Panc1 (cell line): ENCODE measurements at regions not wholly inside any gene's neighbourhood (a gene's known extent, or its start where the extent isn't known, plus 50 kb on each side); places are given as distances from the start of the nearest gene placed in this dataset.

Experiments used
- ATAC-seq: fragments of 200-7000 bp; cut with Tn5 transposase; 2 replicates; pipeline ENCODE4 v1.9.1; 2020; ENCODE audit warnings: mild to moderate bottlenecking, moderate library complexity
- BruUV-seq: library from RNA; stranded (reverse); fragments of 400-500 nt; replicated peaks from 2 replicates; lab custom pipeline; 2021; lab: Mats Ljungman, UMichigan
- CTCF ChIA-PET: fragments of 300-600 bp; sonication (Branson Sonifier 250); formaldehyde crosslinking; loops from one replicate; lab custom pipeline; 2022; ENCODE audit warnings: antibody characterized with exemption; lab: Charles Lee
- POLR2A ChIA-PET: fragments of 300-600 bp; sonication (Branson Sonifier 250); formaldehyde crosslinking; loops from one replicate; lab custom pipeline; 2022; ENCODE audit warnings: antibody characterized with exemption; lab: Charles Lee
- DNase-seq: peaks from one replicate; pipeline ENCODE4 v3.0.0-alpha.2; 2010; ENCODE audit warnings: low read depth, low spot score
- H3K27ac ChIP-seq: 2 replicates; pipeline ENCODE4 v1.5.1; 2011; ENCODE audit warnings: mild to moderate bottlenecking, low read length, inconsistent platforms
- H3K27me3 ChIP-seq: fragments of 200-500 bp; sonication (Bioruptor generic); 2 replicates; pipeline ENCODE4 v1.6.0; 2014; ENCODE audit warnings: low read length, inconsistent platforms; ENCODE audit not compliant: control insufficient read depth, insufficient read depth
- H3K36me3 ChIP-seq: fragments of 200-500 bp; sonication (Bioruptor generic); 2 replicates; pipeline ENCODE4 v1.5.1; 2014; ENCODE audit warnings: inconsistent platforms, mild to moderate bottlenecking, low read length, moderate library complexity; ENCODE audit not compliant: control insufficient read depth, insufficient read depth
- H3K4me1 ChIP-seq: 2 replicates; pipeline ENCODE4 v1.5.1; 2011; ENCODE audit warnings: inconsistent platforms, mild to moderate bottlenecking, low read length, moderate library complexity; ENCODE audit not compliant: control insufficient read depth, insufficient read depth
- H3K4me3 ChIP-seq, 2 experiments: 2 replicates each; pipeline ENCODE4 v1.5.1; 2011 to 2012; ENCODE audit warnings: low read depth in 2 of 2, low read length in 2 of 2, mild to moderate bottlenecking in 2 of 2, inconsistent platforms in 1 of 2, moderate library complexity in 1 of 2
- H3K9me3 ChIP-seq: fragments of 200-500 bp; sonication (Bioruptor generic); 2 replicates; pipeline ENCODE4 v1.5.1; 2014; ENCODE audit warnings: low read depth, mild to moderate bottlenecking, inconsistent platforms, low read length, moderate library complexity; ENCODE audit not compliant: control insufficient read depth, insufficient read depth
- POLR2AphosphoS5 ChIP-seq: IDR thresholded peaks from 2 replicates; pipeline ENCODE4 v1.6.1; 2012; ENCODE audit warnings: mild to moderate bottlenecking, low read depth, low read length, moderate library complexity
- SIN3A ChIP-seq: IDR thresholded peaks from 2 replicates; pipeline ENCODE4 v1.6.1; 2012; ENCODE audit warnings: low read depth, mild to moderate bottlenecking, low read length, moderate library complexity, borderline replicate concordance; ENCODE audit not compliant: insufficient read depth
- TCF7L2 ChIP-seq: IDR thresholded peaks from 2 replicates; pipeline ENCODE4 v1.6.1; 2011; ENCODE audit warnings: mild to moderate bottlenecking, low read depth, low read length, inconsistent platforms
- in situ Hi-C: cut with HindIII; loops from 2 replicates; pipeline ENCODE4 v1.10.0; 2016; ENCODE audit warnings: low sequenced_read_pairs, low pct_unique_long_range_greater_than_20kb
- intact Hi-C: fragments of 100-400 bp; cut with micrococcal nuclease; formaldehyde crosslinking; loops from one replicate; pipeline ENCODE4 v1.10.0; 2022; ENCODE audit not compliant: unreplicated experiment
- TF ChIP-seq, protein P1 (sequence below), 2 experiments: IDR thresholded peaks; 2 replicates each; pipeline ENCODE4 v1.6.1; 2011 to 2012; ENCODE audit warnings: low read depth in 2 of 2, control low read depth in 1 of 2, low read length in 1 of 2, mild to moderate bottlenecking in 1 of 2, moderate library complexity in 1 of 2; ENCODE audit not compliant: insufficient read depth in 1 of 2
- TF ChIP-seq, protein P2 (sequence below): fragments of 450-650 bp; IDR thresholded peaks from 2 replicates; pipeline ENCODE4 v1.5.1; 2017; ENCODE audit warnings: mild to moderate bottlenecking

DNA sequence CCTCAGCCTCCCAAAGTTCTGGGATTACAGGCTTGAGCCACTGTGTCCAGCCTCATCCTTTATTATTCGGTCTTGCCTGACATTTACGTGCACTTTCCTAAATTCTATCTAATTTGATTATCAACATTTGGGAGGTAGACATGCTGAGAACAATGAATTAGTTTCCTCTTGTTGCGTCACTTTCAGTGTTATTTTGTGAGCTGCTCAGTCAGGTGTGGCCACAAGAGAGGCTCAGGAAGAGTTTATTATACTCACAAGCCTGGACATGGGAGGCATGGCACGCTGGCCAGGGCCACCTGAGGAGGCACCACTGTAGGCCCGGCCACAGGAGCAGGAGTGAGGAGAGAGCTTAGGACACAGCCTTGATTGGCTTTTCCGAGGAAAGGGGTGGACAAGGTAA lies 59.7 kb upstream of the RBFOX2 start:
- ChIA-PET CTCF (no interaction called here), POLR2A (no interaction called here)
- TF ChIP-seq POLR2AphosphoS5 = no peak
- TF ChIP-seq, protein P1, sequence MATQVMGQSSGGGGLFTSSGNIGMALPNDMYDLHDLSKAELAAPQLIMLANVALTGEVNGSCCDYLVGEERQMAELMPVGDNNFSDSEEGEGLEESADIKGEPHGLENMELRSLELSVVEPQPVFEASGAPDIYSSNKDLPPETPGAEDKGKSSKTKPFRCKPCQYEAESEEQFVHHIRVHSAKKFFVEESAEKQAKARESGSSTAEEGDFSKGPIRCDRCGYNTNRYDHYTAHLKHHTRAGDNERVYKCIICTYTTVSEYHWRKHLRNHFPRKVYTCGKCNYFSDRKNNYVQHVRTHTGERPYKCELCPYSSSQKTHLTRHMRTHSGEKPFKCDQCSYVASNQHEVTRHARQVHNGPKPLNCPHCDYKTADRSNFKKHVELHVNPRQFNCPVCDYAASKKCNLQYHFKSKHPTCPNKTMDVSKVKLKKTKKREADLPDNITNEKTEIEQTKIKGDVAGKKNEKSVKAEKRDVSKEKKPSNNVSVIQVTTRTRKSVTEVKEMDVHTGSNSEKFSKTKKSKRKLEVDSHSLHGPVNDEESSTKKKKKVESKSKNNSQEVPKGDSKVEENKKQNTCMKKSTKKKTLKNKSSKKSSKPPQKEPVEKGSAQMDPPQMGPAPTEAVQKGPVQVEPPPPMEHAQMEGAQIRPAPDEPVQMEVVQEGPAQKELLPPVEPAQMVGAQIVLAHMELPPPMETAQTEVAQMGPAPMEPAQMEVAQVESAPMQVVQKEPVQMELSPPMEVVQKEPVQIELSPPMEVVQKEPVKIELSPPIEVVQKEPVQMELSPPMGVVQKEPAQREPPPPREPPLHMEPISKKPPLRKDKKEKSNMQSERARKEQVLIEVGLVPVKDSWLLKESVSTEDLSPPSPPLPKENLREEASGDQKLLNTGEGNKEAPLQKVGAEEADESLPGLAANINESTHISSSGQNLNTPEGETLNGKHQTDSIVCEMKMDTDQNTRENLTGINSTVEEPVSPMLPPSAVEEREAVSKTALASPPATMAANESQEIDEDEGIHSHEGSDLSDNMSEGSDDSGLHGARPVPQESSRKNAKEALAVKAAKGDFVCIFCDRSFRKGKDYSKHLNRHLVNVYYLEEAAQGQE (IDR thresholded peaks at IDR 0.05; ENCODE audit: insufficient read depth in 1 of 2, low read depth in 2 of 2, low read length in 1 of 2) = no peak
- BruUV-seq = no TSS peak
- no peak for DNase-seq
- Histone ChIP-seq H3K4me1 (no peaks in the 10 kb centered on the region), H3K9me3 (no peaks in the 10 kb centered on the region), H3K4me3 (no peak overlapping the region), H3K27ac (no peak overlapping the region), H3K36me3 (no peaks in the 10 kb centered on the region), H3K27me3 (no peaks in the 10 kb centered on the region)
- ATAC-seq = no peak
- intact Hi-C loops (no loop called here), in situ Hi-C loops (no loop called here)

GRCh38 chr22:36087784-36088183 lies 59.2 kb upstream of the RBFOX2 start:
- intact Hi-C loops = no loop called here
- CTCF ChIA-PET = no interaction called here

More at GRCh38 chr22:36087784-36088183, 59.2 kb upstream of the RBFOX2 start:
- POLR2A ChIA-PET = no interaction called here
- in situ Hi-C loops = no loop called here
- no peak overlapping the region for H3K4me3 ChIP-seq
- H3K4me1 ChIP-seq = no peaks in the 10 kb centered on the region
- no peaks in the 10 kb centered on the region for H3K27me3 ChIP-seq
- H3K9me3 ChIP-seq = no peaks in the 10 kb centered on the region
- DNase-seq = no peak
- TF ChIP-seq, protein P1 (IDR thresholded peaks at IDR 0.05; ENCODE audit: insufficient read depth in 1 of 2, low read depth in 2 of 2, low read length in 1 of 2) = no peak
- TF ChIP-seq SIN3A = no peak
- no peak for TF ChIP-seq TCF7L2
- TF ChIP-seq POLR2AphosphoS5 = no peak
- TF ChIP-seq, protein P2, sequence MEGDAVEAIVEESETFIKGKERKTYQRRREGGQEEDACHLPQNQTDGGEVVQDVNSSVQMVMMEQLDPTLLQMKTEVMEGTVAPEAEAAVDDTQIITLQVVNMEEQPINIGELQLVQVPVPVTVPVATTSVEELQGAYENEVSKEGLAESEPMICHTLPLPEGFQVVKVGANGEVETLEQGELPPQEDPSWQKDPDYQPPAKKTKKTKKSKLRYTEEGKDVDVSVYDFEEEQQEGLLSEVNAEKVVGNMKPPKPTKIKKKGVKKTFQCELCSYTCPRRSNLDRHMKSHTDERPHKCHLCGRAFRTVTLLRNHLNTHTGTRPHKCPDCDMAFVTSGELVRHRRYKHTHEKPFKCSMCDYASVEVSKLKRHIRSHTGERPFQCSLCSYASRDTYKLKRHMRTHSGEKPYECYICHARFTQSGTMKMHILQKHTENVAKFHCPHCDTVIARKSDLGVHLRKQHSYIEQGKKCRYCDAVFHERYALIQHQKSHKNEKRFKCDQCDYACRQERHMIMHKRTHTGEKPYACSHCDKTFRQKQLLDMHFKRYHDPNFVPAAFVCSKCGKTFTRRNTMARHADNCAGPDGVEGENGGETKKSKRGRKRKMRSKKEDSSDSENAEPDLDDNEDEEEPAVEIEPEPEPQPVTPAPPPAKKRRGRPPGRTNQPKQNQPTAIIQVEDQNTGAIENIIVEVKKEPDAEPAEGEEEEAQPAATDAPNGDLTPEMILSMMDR = no peak
- BruUV-seq = no TSS peak
- ATAC-seq = no peak
- no peak overlapping the region for H3K27ac ChIP-seq
- no peaks in the 10 kb centered on the region for H3K36me3 ChIP-seq
